ENCODE measurements at regions not wholly inside any gene's neighbourhood (a gene's known extent, or its start where the extent isn't known, plus 50 kb on each side); places are given as distances from the start of the nearest gene placed in this dataset.
"Not testable (repeated sequence)": the region's sequence is repeated elsewhere in the genome, so short reads cannot be mapped to it uniquely, and the experiment has no call there.

GRCh38 chr5:53808392-53808791 is 248.0 kb downstream of the NDUFS4 start:
- not testable (repeated sequence) for TF ChIP-seq CTCF (IDR thresholded peaks at IDR 0.05); REST (IDR thresholded peaks at IDR 0.05; ENCODE audit: insufficient read depth in 1 of 2, low read depth in 2 of 2, low read length in 1 of 2); POLR2AphosphoS5 (IDR thresholded peaks at IDR 0.05; ENCODE audit: low read depth, low read length)

All from Panc1 (cell line).